ENCODE measurements at regions not wholly inside any gene's neighbourhood (a gene's known extent, or its start where the extent isn't known, plus 50 kb on each side); places are given as distances from the start of the nearest gene placed in this dataset.

DNA sequence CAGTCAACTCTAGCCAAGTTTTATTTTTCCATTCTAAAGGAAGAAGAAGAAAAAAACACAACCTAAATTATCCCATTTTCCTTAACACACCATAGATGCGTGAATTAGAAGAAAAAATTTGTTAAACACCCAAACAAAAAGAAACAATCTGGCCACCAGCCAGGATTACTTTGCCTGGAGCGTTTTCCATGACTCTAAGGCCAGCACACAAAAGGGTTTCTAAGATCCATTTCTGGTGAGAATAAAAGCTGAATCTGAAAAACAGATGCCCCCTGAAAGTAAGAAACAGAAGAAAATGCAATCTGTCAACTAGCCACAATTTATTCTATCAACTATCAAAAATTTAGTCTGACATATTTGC lies 267.2 kb upstream of the SULF2 start:
- in situ Hi-C loops (cut with MboI; ENCODE audit: low pct_unique_long_range_greater_than_20kb, low sequenced_read_pairs, unreplicated experiment): no loop called here
- no peak for DNase-seq (ENCODE audit: low spot score)
- TF ChIP-seq, protein P1, sequence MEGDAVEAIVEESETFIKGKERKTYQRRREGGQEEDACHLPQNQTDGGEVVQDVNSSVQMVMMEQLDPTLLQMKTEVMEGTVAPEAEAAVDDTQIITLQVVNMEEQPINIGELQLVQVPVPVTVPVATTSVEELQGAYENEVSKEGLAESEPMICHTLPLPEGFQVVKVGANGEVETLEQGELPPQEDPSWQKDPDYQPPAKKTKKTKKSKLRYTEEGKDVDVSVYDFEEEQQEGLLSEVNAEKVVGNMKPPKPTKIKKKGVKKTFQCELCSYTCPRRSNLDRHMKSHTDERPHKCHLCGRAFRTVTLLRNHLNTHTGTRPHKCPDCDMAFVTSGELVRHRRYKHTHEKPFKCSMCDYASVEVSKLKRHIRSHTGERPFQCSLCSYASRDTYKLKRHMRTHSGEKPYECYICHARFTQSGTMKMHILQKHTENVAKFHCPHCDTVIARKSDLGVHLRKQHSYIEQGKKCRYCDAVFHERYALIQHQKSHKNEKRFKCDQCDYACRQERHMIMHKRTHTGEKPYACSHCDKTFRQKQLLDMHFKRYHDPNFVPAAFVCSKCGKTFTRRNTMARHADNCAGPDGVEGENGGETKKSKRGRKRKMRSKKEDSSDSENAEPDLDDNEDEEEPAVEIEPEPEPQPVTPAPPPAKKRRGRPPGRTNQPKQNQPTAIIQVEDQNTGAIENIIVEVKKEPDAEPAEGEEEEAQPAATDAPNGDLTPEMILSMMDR (IDR thresholded peaks at IDR 0.05; ENCODE audit: extremely low read depth, insufficient read depth, missing control alignments): no peak

DNA sequence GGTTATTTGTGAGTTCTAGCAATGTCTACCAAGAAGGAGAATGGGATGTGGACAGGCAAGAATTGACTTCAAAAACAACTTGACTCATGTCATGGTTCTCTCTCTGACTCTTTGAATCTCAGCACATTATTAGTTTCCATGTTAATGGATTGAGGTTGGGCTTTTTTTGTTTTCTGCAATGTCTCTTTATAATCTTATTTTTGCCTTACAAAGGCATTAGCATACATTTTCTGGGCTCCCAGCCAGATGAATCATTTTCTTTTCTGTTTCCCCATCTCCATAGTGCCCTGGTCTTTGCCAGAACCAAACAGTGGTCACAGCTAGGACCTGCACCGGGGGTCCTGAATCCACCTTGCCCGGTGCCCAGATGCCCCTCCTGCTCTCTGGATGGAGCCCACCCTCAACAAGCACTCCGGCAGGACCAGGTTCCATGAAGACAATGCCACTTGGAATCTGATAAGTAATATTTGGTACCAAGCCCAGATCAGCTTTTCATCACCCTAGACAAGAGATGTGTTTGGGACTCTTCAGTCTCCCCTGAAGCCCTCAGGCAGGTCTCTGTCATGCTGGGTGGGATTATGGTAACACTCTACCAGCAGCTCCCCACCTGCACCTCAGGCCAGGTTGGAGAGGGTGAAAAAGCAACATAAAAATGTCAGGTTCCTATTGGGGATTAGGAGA lies 266.7 kb upstream of the SULF2 start:
- no peak for DNase-seq (ENCODE audit: low spot score)
- in situ Hi-C loops (cut with MboI; ENCODE audit: low pct_unique_long_range_greater_than_20kb, low sequenced_read_pairs, unreplicated experiment): no loop called here
- TF ChIP-seq, protein P1 (IDR thresholded peaks at IDR 0.05; ENCODE audit: extremely low read depth, insufficient read depth, missing control alignments): no peak

DNA sequence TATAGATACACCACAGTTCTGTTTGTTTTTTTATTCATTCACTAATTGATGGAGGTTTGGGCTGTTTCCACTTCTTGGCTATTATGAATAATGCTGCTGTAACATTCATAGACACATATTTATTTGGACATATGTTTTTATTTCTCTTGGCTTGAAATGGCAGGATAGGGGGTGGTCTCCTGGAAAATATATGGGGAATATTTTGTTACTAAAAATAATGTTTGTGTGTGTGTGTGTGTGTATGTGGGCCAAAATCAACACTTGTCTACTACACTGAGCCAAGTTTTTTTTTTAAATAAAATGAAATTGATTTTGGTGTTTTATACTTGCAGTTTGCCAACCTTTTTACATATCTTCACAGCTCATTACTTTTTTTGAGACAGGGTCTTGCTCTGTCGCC lies 264.4 kb upstream of the SULF2 start:
- no peak for DNase-seq (ENCODE audit: low spot score)
- in situ Hi-C loops (cut with MboI; ENCODE audit: low pct_unique_long_range_greater_than_20kb, low sequenced_read_pairs, unreplicated experiment): no loop called here
- TF ChIP-seq, protein P1 (IDR thresholded peaks at IDR 0.05; ENCODE audit: extremely low read depth, insufficient read depth, missing control alignments): no peak

DNA sequence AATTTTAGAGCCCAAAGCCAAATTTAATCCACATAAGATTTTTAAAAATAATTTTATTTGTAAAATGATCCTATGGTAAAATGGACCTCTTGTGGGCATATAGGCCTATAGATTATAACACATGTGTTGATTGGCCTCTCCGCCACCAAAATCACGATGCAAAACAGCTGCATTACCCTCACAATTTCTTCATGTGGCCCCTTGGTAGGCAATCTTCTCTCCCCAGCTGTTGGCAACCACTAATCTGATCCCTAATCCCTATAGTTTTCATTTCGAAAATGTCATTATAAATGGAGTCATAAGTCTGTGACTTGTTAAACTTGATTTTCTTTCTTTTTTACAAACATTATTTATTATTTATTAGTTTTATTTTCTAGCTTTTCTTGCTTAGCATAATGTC lies 263.9 kb upstream of the SULF2 start:
- in situ Hi-C loops (cut with MboI; ENCODE audit: low pct_unique_long_range_greater_than_20kb, low sequenced_read_pairs, unreplicated experiment): no loop called here
- no peak for DNase-seq (ENCODE audit: low spot score)
- TF ChIP-seq, protein P1 (IDR thresholded peaks at IDR 0.05; ENCODE audit: extremely low read depth, insufficient read depth, missing control alignments): no peak

DNA sequence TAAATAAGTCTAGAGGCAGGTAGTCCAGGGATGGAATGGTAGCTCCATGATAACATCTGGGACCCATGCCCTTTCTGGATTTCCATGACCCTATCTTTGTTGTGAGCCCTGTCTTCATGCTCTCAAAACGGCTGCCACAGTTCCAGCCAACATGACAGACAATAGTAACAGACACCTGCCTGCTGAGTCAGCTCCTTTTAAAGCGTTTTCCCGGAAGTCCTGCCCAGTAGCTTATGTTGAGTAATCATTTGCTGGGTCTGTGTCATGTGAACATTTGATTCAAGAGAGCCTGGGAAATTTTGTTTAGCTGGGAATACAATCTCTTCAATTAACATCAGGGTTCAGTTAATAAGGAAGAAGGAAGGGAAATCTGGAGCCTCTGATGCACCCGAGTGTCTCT lies 262.2 kb upstream of the SULF2 start:
- in situ Hi-C loops (cut with MboI; ENCODE audit: low pct_unique_long_range_greater_than_20kb, low sequenced_read_pairs, unreplicated experiment): no loop called here
- DNase-seq (ENCODE audit: low spot score): no peak
- TF ChIP-seq, protein P1 (IDR thresholded peaks at IDR 0.05; ENCODE audit: extremely low read depth, insufficient read depth, missing control alignments): no peak

DNA sequence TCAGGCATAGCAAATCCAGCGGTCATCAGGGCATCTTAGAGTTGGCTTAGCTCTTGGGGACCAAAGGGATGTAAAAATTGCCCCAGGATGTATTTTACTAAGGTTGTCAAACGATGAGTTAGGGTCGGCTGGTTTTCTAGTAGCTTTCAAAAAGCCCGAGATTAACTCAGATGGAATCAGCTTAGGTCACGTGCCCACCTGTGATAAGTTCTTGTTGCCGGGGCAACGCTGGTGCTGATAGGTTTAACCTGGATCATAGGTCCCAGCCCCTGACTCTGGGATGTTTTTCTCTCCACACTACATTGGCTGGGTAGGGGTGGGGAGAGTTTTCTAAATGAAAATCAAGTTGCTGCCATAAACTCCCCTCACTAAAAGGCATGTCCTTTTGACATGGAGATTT lies 257.3 kb upstream of the SULF2 start:
- no peak for DNase-seq (ENCODE audit: low spot score)
- in situ Hi-C loops (cut with MboI; ENCODE audit: low pct_unique_long_range_greater_than_20kb, low sequenced_read_pairs, unreplicated experiment): no loop called here
- TF ChIP-seq, protein P1 (IDR thresholded peaks at IDR 0.05; ENCODE audit: extremely low read depth, insufficient read depth, missing control alignments): no peak
